Ectodermal cell (in vitro differentiated cells): ENCODE measurements at regions not wholly inside any gene's neighbourhood (a gene's known extent, or its start where the extent isn't known, plus 50 kb on each side); places are given as distances from the start of the nearest gene placed in this dataset.

ENCODE experiments used
- H3K27ac ChIP-seq: 2 replicates; pipeline ENCODE4 v1.7.0; 2013; ENCODE audit warnings: mild to moderate bottlenecking, low read depth, low read length; ENCODE audit not compliant: insufficient read depth, poor library complexity, severe bottlenecking
- H3K27me3 ChIP-seq: 2 replicates; pipeline ENCODE4 v1.7.0; 2013; ENCODE audit warnings: mild to moderate bottlenecking, low read length; ENCODE audit not compliant: insufficient read depth, control insufficient read depth, poor library complexity, severe bottlenecking
- H3K36me3 ChIP-seq: one replicate; pipeline ENCODE4 v1.7.0; 2013; ENCODE audit warnings: low read length; ENCODE audit not compliant: control insufficient read depth, insufficient read depth
- H3K4me1 ChIP-seq: one replicate; pipeline ENCODE4 v1.7.0; 2013; ENCODE audit warnings: low read length; ENCODE audit not compliant: control insufficient read depth, insufficient read depth
- H3K4me3 ChIP-seq: 2 replicates; pipeline ENCODE4 v1.7.0; 2013; ENCODE audit warnings: low read depth, low read length, control low read depth; ENCODE audit not compliant: insufficient read depth
- H3K9me3 ChIP-seq: 2 replicates; pipeline ENCODE4 v1.7.0; 2013; ENCODE audit warnings: mild to moderate bottlenecking, low read length, moderate library complexity; ENCODE audit not compliant: control insufficient read depth
- WGBS, 2 experiments: methylation state at CpG; one replicate each; pipeline ENCODE4 v1.1.7; 2013; ENCODE audit warnings: missing lambda C conversion rate in 2 of 2; 5-methylcytosine and 5-hydroxymethylcytosine counted together

GRCh38 chr10:78473006-78473405 lies 439.3 kb downstream of the RPS24 start:
- 19 to 25% methylated on average over 7 of the region's 7 CpGs for WGBS, 2 experiments
- H3K4me1 ChIP-seq, result peaks cover 31% of the 10 kb centered on the region
- H3K4me3 ChIP-seq, result no peak overlapping the region
- H3K9me3 ChIP-seq, result no peaks in the 10 kb centered on the region
- H3K27me3 ChIP-seq, result no peaks in the 10 kb centered on the region
- H3K36me3 ChIP-seq, result no peaks in the 10 kb centered on the region
- H3K27ac ChIP-seq, result peak overlapping the region; percentile 62

- no peaks in the 10 kb centered on the region for H3K27me3 ChIP-seq
- peaks cover 31% of the 10 kb centered on the region for H3K4me1 ChIP-seq
- 94 to 99% methylated on average over 3 of the region's 3 CpGs for WGBS, 2 experiments
- no peaks in the 10 kb centered on the region for H3K36me3 ChIP-seq
- H3K27ac ChIP-seq, result no peak overlapping the region
- H3K4me3 ChIP-seq, result no peak overlapping the region
- no peaks in the 10 kb centered on the region for H3K9me3 ChIP-seq
These were observed 441.1 kb downstream of the RPS24 start for GRCh38 chr10:78474743-78475142.

GRCh38 chr10:78475437-78475836 lies 441.8 kb downstream of the RPS24 start:
- Histone ChIP-seq H3K4me1 (peaks cover 31% of the 10 kb centered on the region), H3K27me3 (no peaks in the 10 kb centered on the region), H3K36me3 (no peaks in the 10 kb centered on the region), H3K27ac (no peak overlapping the region), H3K9me3 (no peaks in the 10 kb centered on the region), H3K4me3 (no peak overlapping the region)
- 87 to 88% methylated on average over 7 of the region's 7 CpGs for WGBS, 2 experiments

- Histone ChIP-seq H3K27ac (no peak overlapping the region), H3K9me3 (no peaks in the 10 kb centered on the region), H3K27me3 (no peaks in the 10 kb centered on the region), H3K36me3 (no peaks in the 10 kb centered on the region), H3K4me3 (no peak overlapping the region), H3K4me1 (peaks cover 27% of the 10 kb centered on the region)
- 94 to 95% methylated on average over 8 of the region's 8 CpGs for WGBS, 2 experiments
These were observed 442.5 kb downstream of the RPS24 start for GRCh38 chr10:78476156-78476555.

- WGBS, 2 experiments, result 88 to 91% methylated on average over 6 of the region's 6 CpGs
- no peaks in the 10 kb centered on the region for H3K27me3 ChIP-seq
- no peaks in the 10 kb centered on the region for H3K36me3 ChIP-seq
- H3K27ac ChIP-seq, result no peak overlapping the region
- peaks cover 21% of the 10 kb centered on the region for H3K4me1 ChIP-seq
- H3K4me3 ChIP-seq, result no peak overlapping the region
- H3K9me3 ChIP-seq, result no peaks in the 10 kb centered on the region
These were observed 443.2 kb downstream of the RPS24 start for GRCh38 chr10:78476844-78477243.

- H3K4me1 ChIP-seq, result peaks cover 3% of the 10 kb centered on the region
- no peak overlapping the region for H3K4me3 ChIP-seq
- H3K27me3 ChIP-seq, result no peaks in the 10 kb centered on the region
- H3K9me3 ChIP-seq, result no peaks in the 10 kb centered on the region
- 92 to 94% methylated on average over 5 of the region's 5 CpGs for WGBS, 2 experiments
- H3K36me3 ChIP-seq, result no peaks in the 10 kb centered on the region
- no peak overlapping the region for H3K27ac ChIP-seq
These were observed 445.3 kb downstream of the RPS24 start for GRCh38 chr10:78478919-78479318.

GRCh38 chr10:78479467-78479866 lies 445.8 kb downstream of the RPS24 start:
- 90 to 96% methylated on average over 3 of the region's 3 CpGs for WGBS, 2 experiments

GRCh38 chr10:78481842-78482241 lies 448.2 kb downstream of the RPS24 start:
- no peaks in the 10 kb centered on the region for H3K27me3 ChIP-seq
- H3K4me1 ChIP-seq, result no peaks in the 10 kb centered on the region
- WGBS, 2 experiments, result 94 to 100% methylated on average over 2 of the region's 3 CpGs
- no peak overlapping the region for H3K27ac ChIP-seq
- no peaks in the 10 kb centered on the region for H3K36me3 ChIP-seq
- no peaks in the 10 kb centered on the region for H3K9me3 ChIP-seq
- no peak overlapping the region for H3K4me3 ChIP-seq

More at GRCh38 chr10:78479467-78479866, 445.8 kb downstream of the RPS24 start:
- H3K36me3 ChIP-seq, result no peaks in the 10 kb centered on the region
- H3K27me3 ChIP-seq, result no peaks in the 10 kb centered on the region
- H3K27ac ChIP-seq, result no peak overlapping the region
- H3K4me1 ChIP-seq, result no peaks in the 10 kb centered on the region
- no peaks in the 10 kb centered on the region for H3K9me3 ChIP-seq
- no peak overlapping the region for H3K4me3 ChIP-seq

- Histone ChIP-seq H3K9me3 (no peaks in the 10 kb centered on the region), H3K4me3 (no peak overlapping the region), H3K4me1 (no peaks in the 10 kb centered on the region), H3K27ac (no peak overlapping the region), H3K36me3 (no peaks in the 10 kb centered on the region), H3K27me3 (no peaks in the 10 kb centered on the region)
- 85 to 87% methylated on average over 3 of the region's 3 CpGs for WGBS, 2 experiments
These were observed 450.0 kb downstream of the RPS24 start for GRCh38 chr10:78483641-78484040.

GRCh38 chr10:78489034-78489433 lies 455.4 kb downstream of the RPS24 start:
- 89 to 90% methylated on average over 1 of the region's 1 CpG for WGBS, 2 experiments
- Histone ChIP-seq H3K9me3 (no peaks in the 10 kb centered on the region), H3K4me3 (no peak overlapping the region), H3K27ac (no peak overlapping the region), H3K4me1 (no peaks in the 10 kb centered on the region), H3K27me3 (no peaks in the 10 kb centered on the region), H3K36me3 (peaks cover 4% of the 10 kb centered on the region)

GRCh38 chr10:78491812-78492211 lies 458.1 kb downstream of the RPS24 start:
- H3K36me3 ChIP-seq, result peaks cover 4% of the 10 kb centered on the region
- 87 to 93% methylated on average over 5 of the region's 5 CpGs for WGBS, 2 experiments
- no peaks in the 10 kb centered on the region for H3K4me1 ChIP-seq
- H3K27ac ChIP-seq, result no peak overlapping the region
- no peaks in the 10 kb centered on the region for H3K9me3 ChIP-seq
- H3K4me3 ChIP-seq, result no peak overlapping the region
- no peaks in the 10 kb centered on the region for H3K27me3 ChIP-seq
